Activated CD4-positive, alpha-beta T cell treated with anti-CD3 and anti-CD28 coated beads, Interleukin-2, amount 50 U/mL, for 4 hours (primary cell): ENCODE measurements at regions not wholly inside any gene's neighbourhood (a gene's known extent, or its start where the extent isn't known, plus 50 kb on each side); places are given as distances from the start of the nearest gene placed in this dataset.
"Not testable (repeated sequence)": the region's sequence is repeated elsewhere in the genome, so short reads cannot be mapped to it uniquely, and the experiment has no call there.

Experiments used
- DNase-seq, 2 experiments: peaks; one replicate each; pipeline ENCODE4 v3.0.0-alpha.2; 2020

DNA sequence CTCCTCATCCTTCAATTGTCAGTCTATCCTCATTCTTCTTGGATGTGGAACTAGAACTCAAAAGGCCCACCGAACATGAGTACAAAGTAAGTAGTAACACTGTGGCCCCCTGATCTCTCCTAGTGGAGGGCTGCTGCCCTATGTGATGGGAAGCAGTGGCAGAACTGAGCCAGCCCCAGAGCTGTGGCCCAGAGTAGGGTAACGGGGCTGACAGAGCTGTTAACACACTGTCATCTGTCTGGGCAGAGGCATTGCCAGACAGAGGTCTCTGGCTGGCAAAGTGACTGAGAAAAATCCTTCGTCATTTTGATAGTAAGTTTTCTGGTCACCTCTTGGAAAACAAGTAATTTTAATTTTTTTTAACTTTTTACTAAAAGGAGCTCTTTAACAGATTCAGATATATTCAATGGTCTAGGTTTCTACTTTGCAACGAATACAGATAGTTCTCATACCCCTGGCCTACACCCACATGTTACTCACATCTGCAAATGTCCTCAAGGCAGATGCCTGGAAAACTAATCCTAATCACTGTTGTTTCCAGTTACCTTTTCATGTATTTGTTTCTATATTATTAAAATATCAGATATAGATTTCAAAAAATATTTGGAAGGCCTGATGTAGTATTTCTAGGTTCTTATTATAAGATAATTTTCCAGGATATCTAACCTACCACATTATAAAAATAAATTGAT lies 588.7 kb downstream of the CPS1 start:
- DNase-seq = no peak

DNA sequence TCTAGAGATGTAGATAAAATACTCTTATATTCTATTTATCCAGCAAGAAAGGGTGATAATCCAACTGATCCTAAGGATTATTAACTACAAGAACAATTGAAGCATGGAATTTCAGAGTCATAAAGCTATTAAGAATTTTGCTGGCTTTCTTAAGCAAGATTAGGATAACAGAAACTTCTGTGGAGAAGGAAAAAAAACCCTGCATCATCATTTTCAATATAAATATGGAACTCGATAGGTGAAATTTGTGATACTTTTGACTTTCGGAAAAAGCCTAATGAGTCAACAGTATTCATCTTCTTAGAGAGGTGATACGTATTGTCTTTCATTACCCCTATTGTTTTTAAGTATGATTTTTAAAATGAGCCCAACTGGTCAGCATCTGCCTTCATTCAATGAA lies 593.3 kb downstream of the CPS1 start:
- no peak for DNase-seq

GRCh38 chr2:211157211-211157610 lies 600.8 kb downstream of the CPS1 start:
- no peak for DNase-seq

- DNase-seq = peak; percentile 45 to 55
Observed at GRCh38 chr2:211157856-211158463, 601.6 kb downstream of the CPS1 start.

GRCh38 chr2:211159972-211160371 lies 603.6 kb downstream of the CPS1 start:
- DNase-seq = no peak

GRCh38 chr2:211161236-211161635 lies 604.8 kb downstream of the CPS1 start:
- no peak for DNase-seq

- DNase-seq = no peak
Observed at GRCh38 chr2:211162911-211163310, 606.5 kb downstream of the CPS1 start.

- no peak for DNase-seq
Observed at GRCh38 chr2:211170843-211171242, 614.4 kb downstream of the CPS1 start.

GRCh38 chr2:211174021-211174420 lies 617.6 kb downstream of the CPS1 start:
- no peak for DNase-seq

DNA sequence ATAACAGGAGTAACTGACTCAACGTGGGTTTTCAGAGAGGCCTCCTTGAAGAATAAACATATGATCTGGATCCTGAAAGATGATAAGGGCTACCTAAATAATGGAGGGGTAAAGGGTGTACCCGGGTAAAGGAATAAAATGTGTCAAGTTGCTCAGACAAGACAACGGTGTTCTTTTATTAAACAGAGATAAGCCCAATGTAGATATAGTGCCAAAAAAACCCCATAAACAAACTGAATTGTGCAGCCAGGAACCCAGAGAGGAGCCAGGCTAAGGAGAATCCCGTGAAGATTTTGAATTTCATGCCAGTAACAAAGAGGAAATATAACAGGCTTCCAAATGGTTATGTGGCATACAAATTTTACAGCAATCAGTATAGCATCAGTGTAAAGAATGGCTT lies 618.2 kb downstream of the CPS1 start:
- DNase-seq = no peak

GRCh38 chr2:211175956-211176355 lies 619.6 kb downstream of the CPS1 start:
- DNase-seq = no peak

DNA sequence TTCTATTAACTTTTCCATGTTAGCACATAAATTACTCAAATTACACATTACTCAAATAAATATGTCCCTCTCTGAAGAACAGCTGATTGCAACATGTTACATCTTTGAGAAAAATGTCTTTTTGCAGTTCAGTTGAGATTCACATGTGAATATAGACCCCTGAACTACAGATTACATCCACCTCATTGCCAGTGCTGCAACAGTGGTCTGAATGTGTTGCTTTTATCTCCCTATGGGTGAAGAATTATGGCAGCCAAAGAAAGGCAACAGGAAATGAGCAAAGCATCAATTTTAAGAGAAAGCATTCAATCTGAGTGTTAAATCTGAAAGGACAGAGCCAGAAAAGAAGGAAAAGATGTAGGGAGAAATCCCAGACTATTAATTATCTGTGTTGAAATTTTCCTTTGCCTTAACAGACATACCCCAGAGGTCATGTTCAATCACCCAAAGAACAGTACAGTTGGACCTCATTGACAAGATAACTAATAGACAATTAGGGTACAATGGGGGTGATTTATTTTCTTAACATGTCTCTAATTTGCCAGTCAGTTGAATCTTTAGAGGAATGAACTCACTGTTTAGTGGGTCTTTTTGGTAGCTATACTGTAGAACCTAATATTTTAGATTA lies 620.2 kb downstream of the CPS1 start:
- no peak for DNase-seq

DNA sequence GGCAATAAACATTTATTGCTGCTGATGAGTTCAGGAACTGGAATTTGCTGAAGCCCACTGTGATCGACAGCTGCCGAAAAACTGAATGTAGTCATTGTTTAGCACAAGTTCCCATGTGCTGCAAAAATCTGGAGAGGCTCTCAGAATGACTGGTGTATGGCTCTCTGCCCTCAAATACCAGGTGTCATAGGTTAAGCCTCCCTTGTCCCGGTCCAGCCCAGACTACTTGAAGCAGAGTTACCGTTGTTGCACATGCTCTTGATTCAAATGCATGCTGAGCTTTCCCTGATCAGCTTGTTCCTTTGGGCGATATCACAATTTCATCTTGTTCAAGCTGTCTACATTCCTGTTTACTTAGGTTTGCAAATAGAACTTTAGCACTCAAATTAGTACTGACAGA lies 625.2 kb downstream of the CPS1 start:
- no peak for DNase-seq

GRCh38 chr2:211187602-211188001 lies 631.2 kb downstream of the CPS1 start:
- no peak for DNase-seq

DNA sequence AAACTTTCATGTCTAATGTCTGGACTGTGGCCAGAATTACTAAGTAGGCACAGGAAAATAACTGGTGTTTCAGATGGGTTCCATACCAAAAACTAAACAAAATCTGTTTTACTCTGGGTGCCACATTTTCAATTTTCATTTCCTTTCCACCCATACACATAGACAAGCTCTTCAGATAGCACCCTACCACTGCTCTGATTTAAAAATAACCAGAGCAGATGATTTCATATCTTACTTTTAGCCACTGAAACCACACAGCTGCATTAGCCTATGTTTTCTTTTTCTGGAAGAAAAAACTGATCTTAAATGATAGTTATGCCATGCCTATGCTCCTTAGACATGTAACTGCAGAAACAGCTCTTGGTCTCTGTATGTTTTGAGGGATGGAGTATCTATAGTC lies 647.6 kb downstream of the CPS1 start:
- no peak for DNase-seq

DNA sequence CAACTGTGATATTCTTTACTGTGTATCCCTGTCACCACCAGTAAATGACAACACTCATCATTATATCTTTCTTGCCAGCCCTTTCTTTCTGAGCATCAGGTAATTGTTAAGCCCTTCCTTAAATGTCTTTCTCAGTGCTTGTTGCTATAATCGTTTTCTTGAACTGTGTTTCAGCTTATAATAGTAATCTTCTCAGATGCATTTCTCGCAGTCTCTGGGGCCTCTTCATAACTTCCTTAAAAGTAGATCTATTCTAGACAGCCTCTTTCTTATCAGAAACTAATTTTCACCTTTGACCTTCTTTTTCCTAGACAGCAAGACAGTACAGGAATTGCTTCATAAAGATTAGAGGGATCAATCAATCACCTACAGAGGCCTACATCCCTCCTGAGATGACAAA lies 648.1 kb downstream of the CPS1 start:
- DNase-seq = no peak

DNA sequence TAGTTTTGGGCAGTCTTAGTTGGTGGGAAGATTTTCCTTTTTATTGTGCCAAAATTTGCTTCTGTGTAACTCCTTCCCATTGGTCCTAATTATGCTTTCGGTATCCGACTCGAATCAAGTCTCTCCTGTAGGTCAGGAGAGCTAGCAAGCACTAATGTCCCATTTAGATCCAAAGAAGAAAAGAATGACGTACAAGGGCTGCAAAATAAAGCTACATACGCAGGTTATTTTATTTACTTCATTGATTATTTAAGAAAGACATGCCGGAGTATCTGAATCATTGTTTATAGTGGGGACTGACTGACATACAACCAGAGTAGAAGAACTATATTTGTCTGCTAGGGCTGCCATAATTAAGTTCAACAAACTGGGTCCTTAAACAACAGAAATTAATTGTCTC lies 648.5 kb downstream of the CPS1 start:
- no peak for DNase-seq

- no peak for DNase-seq
Observed at GRCh38 chr2:211205358-211205757, 649.0 kb downstream of the CPS1 start.

DNA sequence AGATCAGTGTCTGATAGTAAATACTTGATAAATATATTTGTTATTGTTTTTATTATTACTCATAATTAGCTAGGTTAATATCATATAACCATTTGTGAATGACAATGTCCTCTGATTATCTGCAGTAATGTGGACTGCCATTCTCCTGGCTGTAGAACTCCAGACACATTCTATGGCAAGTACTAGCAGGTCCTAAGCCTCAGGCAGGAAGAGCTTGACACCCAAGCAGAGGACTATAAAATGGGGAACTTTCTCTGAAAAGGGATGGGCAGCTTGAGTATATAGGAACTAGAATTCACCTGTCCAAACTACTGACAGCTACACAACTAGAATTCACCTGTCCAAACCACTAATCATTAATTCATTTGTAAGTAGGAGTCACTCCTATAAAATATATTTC lies 649.4 kb downstream of the CPS1 start:
- DNase-seq = no peak

GRCh38 chr2:211216221-211216620 lies 659.8 kb downstream of the CPS1 start:
- DNase-seq = no peak

DNA sequence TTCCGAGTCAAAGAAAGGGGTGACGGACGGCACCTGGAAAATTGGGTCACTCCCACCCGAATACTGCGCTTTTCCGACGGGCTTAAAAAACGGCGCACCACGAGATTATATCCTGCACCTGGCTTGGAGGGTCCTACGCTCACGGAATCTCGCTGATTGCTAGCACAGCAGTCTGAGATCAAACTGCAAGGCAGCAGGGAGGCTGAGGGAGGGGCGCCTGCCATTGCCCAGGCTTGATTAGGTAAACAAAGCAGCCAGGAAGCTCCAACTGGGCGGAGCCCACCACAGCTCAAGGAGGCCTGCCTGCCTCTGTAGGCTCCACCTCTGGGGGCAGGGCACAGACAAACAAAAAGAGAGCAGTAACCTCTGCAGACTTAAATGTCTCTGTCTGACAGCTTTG lies 663.1 kb downstream of the CPS1 start:
- DNase-seq = not testable (repeated sequence)

DNA sequence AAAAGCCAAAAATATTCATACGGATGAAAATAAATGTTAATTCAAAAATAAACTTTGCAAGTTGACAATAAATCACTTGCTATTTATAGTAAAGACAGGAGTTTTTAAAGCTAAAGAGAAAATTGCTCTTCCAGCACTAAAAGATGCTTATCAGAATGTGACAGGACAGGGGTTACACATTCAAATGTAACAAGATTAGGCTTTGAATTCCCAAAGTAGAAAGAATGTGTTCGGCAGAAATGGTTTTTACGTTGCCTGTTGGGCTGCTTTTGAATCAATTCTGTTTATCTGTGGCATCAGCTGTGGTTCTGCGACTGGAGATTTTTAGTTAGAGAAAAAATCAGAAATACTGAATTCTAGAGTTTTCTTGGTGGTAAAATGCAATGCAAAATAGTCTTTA lies 669.4 kb downstream of the CPS1 start:
- DNase-seq = no peak

DNA sequence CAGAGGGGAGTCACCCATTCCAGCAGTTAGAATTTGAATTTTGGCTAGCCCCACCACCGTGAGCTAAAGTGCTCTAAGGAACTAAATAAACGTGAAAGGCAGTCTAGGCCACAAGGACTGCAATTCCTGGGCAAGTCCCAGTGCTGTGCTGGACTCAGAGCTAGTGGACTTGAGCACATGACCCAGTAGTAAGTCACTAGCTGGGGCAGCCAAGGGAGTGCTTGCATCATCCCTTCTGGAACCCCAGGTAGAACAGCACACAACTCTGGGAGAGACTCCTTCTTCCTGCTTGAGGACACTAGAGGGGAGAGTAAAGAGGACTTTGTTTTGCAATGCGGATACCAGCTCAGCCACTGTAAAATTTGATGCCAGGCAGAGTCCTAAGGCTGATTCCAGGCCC lies 672.2 kb downstream of the CPS1 start:
- DNase-seq = no peak

- no peak for DNase-seq
Observed at GRCh38 chr2:211237586-211238275, 681.3 kb downstream of the CPS1 start.
